Ammon's horn (tissue), 1 donor: ENCODE measurements at regions not wholly inside any gene's neighbourhood (a gene's known extent, or its start where the extent isn't known, plus 50 kb on each side); places are given as distances from the start of the nearest gene placed in this dataset.

Source experiments
- DNase-seq: peaks from one replicate; pipeline ENCODE4 v3.0.0-alpha.2; 2016; ENCODE audit warnings: low spot score

- no peak for DNase-seq
These were observed 329.1 kb downstream of the AR start for GRCh38 chrX:67872958-67873357.

- no peak for DNase-seq
These were observed 348.6 kb downstream of the AR start for GRCh38 chrX:67892401-67892800.

- no peak for DNase-seq
These were observed 350.1 kb downstream of the AR start for GRCh38 chrX:67893931-67894330.

- DNase-seq, result no peak
These were observed 373.7 kb downstream of the AR start for GRCh38 chrX:67917421-67918010.

GRCh38 chrX:67922966-67923365, 379.1 kb downstream of the AR start:
- DNase-seq, result no peak

- DNase-seq, result no peak
These were observed 395.4 kb downstream of the AR start for GRCh38 chrX:67939270-67939669.

GRCh38 chrX:67949270-67949669, 405.4 kb downstream of the AR start:
- DNase-seq, result no peak

- no peak for DNase-seq
These were observed 409.8 kb downstream of the AR start for GRCh38 chrX:67953658-67954057.

GRCh38 chrX:67961516-67961915, 417.7 kb downstream of the AR start:
- DNase-seq, result peak; percentile 8
